Vagina (tissue), 2 donors: ENCODE measurements at regions not wholly inside any gene's neighbourhood (a gene's known extent, or its start where the extent isn't known, plus 50 kb on each side); places are given as distances from the start of the nearest gene placed in this dataset.

ENCODE experiments used
- DNase-seq, 2 donors: peaks; one replicate each; pipeline ENCODE4 v3.0.0-alpha.2; 2017; ENCODE audit errors: extremely low spot score in 2 of 2
- H3K27ac ChIP-seq: fragments of 200-600 bp; sonication (generic); one replicate; pipeline ENCODE4 v1.5.1; 2019
- H3K27me3 ChIP-seq: fragments of 200-600 bp; sonication (generic); one replicate; pipeline ENCODE4 v1.5.1; 2019
- H3K36me3 ChIP-seq, 2 donors: fragments of 200-600 bp; sonication (generic); one replicate each; pipeline ENCODE4 v1.5.1; 2017 to 2019
- H3K4me1 ChIP-seq: fragments of 200-600 bp; sonication (generic); one replicate; pipeline ENCODE4 v1.5.1; 2019
- H3K4me3 ChIP-seq, 2 donors: fragments of 200-600 bp; sonication (generic); 1 replicate in 1 of 2; 2 replicates in 1 of 2; pipeline ENCODE4 v1.5.1; 2016 to 2019
- H3K9me3 ChIP-seq: fragments of 200-600 bp; sonication (generic); one replicate; pipeline ENCODE4 v1.5.1; 2019
- CTCF ChIP-seq, 3 experiments: fragments of 450-650 bp in 2 of 3; fragments of 200-600 bp in 1 of 3; sonication (generic) in 1 of 3; IDR thresholded peaks; one replicate each; pipeline ENCODE4 v1.5.1; 2017 to 2019; ENCODE audit warnings: antibody characterized with exemption in 3 of 3, mild to moderate bottlenecking in 2 of 3, moderate library complexity in 2 of 3
- POLR2A ChIP-seq, 2 donors: fragments of 450-650 bp; IDR thresholded peaks; one replicate each; pipeline ENCODE4 v1.6.1; 2017; ENCODE audit warnings: antibody characterized with exemption in 2 of 2, mild to moderate bottlenecking in 2 of 2, moderate library complexity in 2 of 2
- POLR2AphosphoS5 ChIP-seq, 2 donors: sonication (generic); formaldehyde crosslinking; IDR thresholded peaks; one replicate each; pipeline ENCODE4 v1.9.0; 2017; ENCODE audit warnings: antibody characterized with exemption in 2 of 2, mild to moderate bottlenecking in 2 of 2, low read depth in 1 of 2; ENCODE audit not compliant: insufficient read depth in 1 of 2
- intact Hi-C: fragments of 100-400 bp; cut with DNase I; formaldehyde crosslinking; loops from one replicate; pipeline ENCODE4 v1.15.1; 2023

- DNase-seq, result no peak
- no peak overlapping the region for H3K4me3 ChIP-seq
- H3K9me3 ChIP-seq, result no peaks in the 10 kb centered on the region
- H3K36me3 ChIP-seq, result no peaks in the 10 kb centered on the region
- no peaks in the 10 kb centered on the region for H3K27me3 ChIP-seq
- H3K27ac ChIP-seq, result no peak overlapping the region
- intact Hi-C loops, result no loop called here
- TF ChIP-seq POLR2A (IDR thresholded peaks at IDR 0.05) (no peak), CTCF (IDR thresholded peaks at IDR 0.05) (no peak), POLR2AphosphoS5 (IDR thresholded peaks at IDR 0.05; ENCODE audit: insufficient read depth in 1 of 2, low read depth in 1 of 2) (no peak)
- no peaks in the 10 kb centered on the region for H3K4me1 ChIP-seq
These were observed 216.9 kb upstream of the DIO2 start for GRCh38 chr14:80428171-80428570.

- H3K4me3 ChIP-seq, result no peak overlapping the region
- DNase-seq, result no peak
- H3K9me3 ChIP-seq, result no peaks in the 10 kb centered on the region
- no peaks in the 10 kb centered on the region for H3K4me1 ChIP-seq
- H3K36me3 ChIP-seq, result no peaks in the 10 kb centered on the region
- intact Hi-C loops, result no loop called here
- no peak for TF ChIP-seq CTCF (IDR thresholded peaks at IDR 0.05)
- no peak for TF ChIP-seq POLR2A (IDR thresholded peaks at IDR 0.05)
- TF ChIP-seq POLR2AphosphoS5 (IDR thresholded peaks at IDR 0.05; ENCODE audit: insufficient read depth in 1 of 2, low read depth in 1 of 2), result no peak
- H3K27ac ChIP-seq, result peak overlapping the region; percentile 9
- H3K27me3 ChIP-seq, result no peaks in the 10 kb centered on the region
These were observed 215.8 kb upstream of the DIO2 start for GRCh38 chr14:80427101-80427500.

- H3K36me3 ChIP-seq, result no peaks in the 10 kb centered on the region
- DNase-seq, result no peak
- no peak overlapping the region for H3K27ac ChIP-seq
- no peaks in the 10 kb centered on the region for H3K4me1 ChIP-seq
- H3K27me3 ChIP-seq, result no peaks in the 10 kb centered on the region
- H3K4me3 ChIP-seq, result no peak overlapping the region
- H3K9me3 ChIP-seq, result no peaks in the 10 kb centered on the region
- TF ChIP-seq CTCF (IDR thresholded peaks at IDR 0.05) (no peak), POLR2A (IDR thresholded peaks at IDR 0.05) (no peak), POLR2AphosphoS5 (IDR thresholded peaks at IDR 0.05; ENCODE audit: insufficient read depth in 1 of 2, low read depth in 1 of 2) (no peak)
- intact Hi-C loops, result no loop called here
These were observed 215.4 kb upstream of the DIO2 start for GRCh38 chr14:80426683-80427082.

- H3K4me1 ChIP-seq, result no peaks in the 10 kb centered on the region
- no peaks in the 10 kb centered on the region for H3K36me3 ChIP-seq
- TF ChIP-seq CTCF (IDR thresholded peaks at IDR 0.05) (no peak), POLR2AphosphoS5 (IDR thresholded peaks at IDR 0.05; ENCODE audit: insufficient read depth in 1 of 2, low read depth in 1 of 2) (no peak), POLR2A (IDR thresholded peaks at IDR 0.05) (no peak)
- H3K9me3 ChIP-seq, result no peaks in the 10 kb centered on the region
- intact Hi-C loops, result no loop called here
- no peak for DNase-seq
- H3K4me3 ChIP-seq, result no peak overlapping the region
- H3K27ac ChIP-seq, result no peak overlapping the region
- H3K27me3 ChIP-seq, result no peaks in the 10 kb centered on the region
These were observed 214.4 kb upstream of the DIO2 start for GRCh38 chr14:80425686-80426085.

- Histone ChIP-seq H3K36me3 (no peaks in the 10 kb centered on the region), H3K4me3 (no peak overlapping the region), H3K27ac (no peak overlapping the region), H3K9me3 (no peaks in the 10 kb centered on the region), H3K4me1 (no peaks in the 10 kb centered on the region), H3K27me3 (no peaks in the 10 kb centered on the region)
- intact Hi-C loops, result no loop called here
- no peak for DNase-seq
- TF ChIP-seq CTCF (IDR thresholded peaks at IDR 0.05), result no peak
- TF ChIP-seq POLR2A (IDR thresholded peaks at IDR 0.05), result no peak
- TF ChIP-seq POLR2AphosphoS5 (IDR thresholded peaks at IDR 0.05; ENCODE audit: insufficient read depth in 1 of 2, low read depth in 1 of 2), result no peak
These were observed 208.5 kb upstream of the DIO2 start for GRCh38 chr14:80419769-80420168.
